ENCODE measurements at regions not wholly inside any gene's neighbourhood (a gene's known extent, or its start where the extent isn't known, plus 50 kb on each side); places are given as distances from the start of the nearest gene placed in this dataset.

DNA sequence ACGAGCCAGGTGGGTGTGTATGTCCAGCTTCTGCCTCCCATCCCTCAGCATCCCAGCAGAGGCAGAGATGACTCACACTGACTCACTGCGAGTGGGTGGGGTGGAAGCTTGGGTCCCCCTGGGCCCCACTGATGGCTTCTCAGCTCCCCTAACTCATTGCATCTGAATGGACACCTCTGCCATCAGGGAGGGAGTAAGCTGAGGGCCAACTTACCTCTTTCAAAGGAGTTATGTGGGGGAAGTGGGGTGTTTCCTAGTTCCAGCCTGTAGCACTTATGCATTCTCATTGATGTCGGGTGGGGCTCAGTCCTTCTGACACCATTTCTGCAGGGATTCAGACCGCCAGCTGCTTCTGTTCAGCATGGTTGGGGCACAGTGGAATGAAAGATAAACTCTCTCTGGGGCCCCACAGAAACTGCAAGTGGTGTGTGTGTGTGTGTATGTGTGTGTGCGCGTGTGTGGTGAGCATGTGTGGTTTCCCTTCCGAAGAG, 1425.8 kb downstream of the TBC1D22A start:
- H3K27me3 ChIP-seq (ENCODE audit: control insufficient read depth, insufficient read depth, low read length): no peaks in the 10 kb centered on the region
- intact Hi-C loops (cut with micrococcal nuclease; ENCODE audit: unreplicated experiment) (no loop called here), in situ Hi-C loops (cut with HindIII; ENCODE audit: low pct_unique_long_range_greater_than_20kb, low sequenced_read_pairs) (no loop called here)
- ATAC-seq (no peak), DNase-seq (ENCODE audit: low read depth, low spot score) (no peak)
- H3K4me1 ChIP-seq (ENCODE audit: control insufficient read depth, insufficient read depth, low read length): no peaks in the 10 kb centered on the region
- ChIA-PET CTCF (no interaction called here), POLR2A (no interaction called here)
- BruUV-seq (replicated peaks): no TSS peak
- H3K9me3 ChIP-seq (ENCODE audit: control insufficient read depth, insufficient read depth, low read depth, low read length): no peaks in the 10 kb centered on the region
- H3K27ac ChIP-seq (ENCODE audit: low read length): no peak overlapping the region
- no peak overlapping the region for H3K4me3 ChIP-seq (ENCODE audit: low read depth in 2 of 2, low read length in 2 of 2)
- no peaks in the 10 kb centered on the region for H3K36me3 ChIP-seq (ENCODE audit: control insufficient read depth, insufficient read depth, low read length)
- no peak for TF ChIP-seq CTCF (IDR thresholded peaks at IDR 0.05)

DNA sequence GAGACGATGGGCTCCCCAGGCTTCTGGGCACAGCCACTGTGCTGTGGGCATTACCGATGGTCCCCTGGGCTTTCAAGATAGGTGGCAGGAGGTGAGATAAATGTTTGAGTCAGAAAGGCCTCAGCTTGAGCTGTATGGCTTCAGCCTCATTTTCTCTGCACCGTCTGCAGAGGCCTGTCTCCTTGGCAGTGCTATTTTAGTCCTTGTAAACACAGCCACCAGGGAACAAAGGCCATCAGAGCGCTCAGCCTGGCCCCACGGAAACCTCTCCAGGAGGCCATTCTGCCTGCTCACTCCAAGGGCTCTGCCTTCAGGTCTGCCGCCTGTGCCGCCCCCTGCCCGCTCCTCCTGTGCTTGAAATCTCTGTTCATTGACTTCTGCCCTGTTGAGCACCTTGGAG, 1424.9 kb downstream of the TBC1D22A start:
- CTCF ChIA-PET: no interaction called here
- Histone ChIP-seq H3K36me3 (ENCODE audit: control insufficient read depth, insufficient read depth, low read length) (no peaks in the 10 kb centered on the region), H3K4me1 (ENCODE audit: control insufficient read depth, insufficient read depth, low read length) (no peaks in the 10 kb centered on the region), H3K9me3 (ENCODE audit: control insufficient read depth, insufficient read depth, low read depth, low read length) (no peaks in the 10 kb centered on the region), H3K4me3 (ENCODE audit: low read depth in 2 of 2, low read length in 2 of 2) (no peak overlapping the region), H3K27me3 (ENCODE audit: control insufficient read depth, insufficient read depth, low read length) (no peaks in the 10 kb centered on the region), H3K27ac (ENCODE audit: low read length) (no peak overlapping the region)
- intact Hi-C loops (cut with micrococcal nuclease; ENCODE audit: unreplicated experiment): no loop called here
- TF ChIP-seq CTCF (IDR thresholded peaks at IDR 0.05) (no peak), TCF7L2 (IDR thresholded peaks at IDR 0.05; ENCODE audit: low read depth, low read length) (no peak), POLR2AphosphoS5 (IDR thresholded peaks at IDR 0.05; ENCODE audit: low read depth, low read length) (no peak), SIN3A (IDR thresholded peaks at IDR 0.05; ENCODE audit: borderline replicate concordance, insufficient read depth, low read depth, low read length) (no peak)
- TF ChIP-seq, protein P1, sequence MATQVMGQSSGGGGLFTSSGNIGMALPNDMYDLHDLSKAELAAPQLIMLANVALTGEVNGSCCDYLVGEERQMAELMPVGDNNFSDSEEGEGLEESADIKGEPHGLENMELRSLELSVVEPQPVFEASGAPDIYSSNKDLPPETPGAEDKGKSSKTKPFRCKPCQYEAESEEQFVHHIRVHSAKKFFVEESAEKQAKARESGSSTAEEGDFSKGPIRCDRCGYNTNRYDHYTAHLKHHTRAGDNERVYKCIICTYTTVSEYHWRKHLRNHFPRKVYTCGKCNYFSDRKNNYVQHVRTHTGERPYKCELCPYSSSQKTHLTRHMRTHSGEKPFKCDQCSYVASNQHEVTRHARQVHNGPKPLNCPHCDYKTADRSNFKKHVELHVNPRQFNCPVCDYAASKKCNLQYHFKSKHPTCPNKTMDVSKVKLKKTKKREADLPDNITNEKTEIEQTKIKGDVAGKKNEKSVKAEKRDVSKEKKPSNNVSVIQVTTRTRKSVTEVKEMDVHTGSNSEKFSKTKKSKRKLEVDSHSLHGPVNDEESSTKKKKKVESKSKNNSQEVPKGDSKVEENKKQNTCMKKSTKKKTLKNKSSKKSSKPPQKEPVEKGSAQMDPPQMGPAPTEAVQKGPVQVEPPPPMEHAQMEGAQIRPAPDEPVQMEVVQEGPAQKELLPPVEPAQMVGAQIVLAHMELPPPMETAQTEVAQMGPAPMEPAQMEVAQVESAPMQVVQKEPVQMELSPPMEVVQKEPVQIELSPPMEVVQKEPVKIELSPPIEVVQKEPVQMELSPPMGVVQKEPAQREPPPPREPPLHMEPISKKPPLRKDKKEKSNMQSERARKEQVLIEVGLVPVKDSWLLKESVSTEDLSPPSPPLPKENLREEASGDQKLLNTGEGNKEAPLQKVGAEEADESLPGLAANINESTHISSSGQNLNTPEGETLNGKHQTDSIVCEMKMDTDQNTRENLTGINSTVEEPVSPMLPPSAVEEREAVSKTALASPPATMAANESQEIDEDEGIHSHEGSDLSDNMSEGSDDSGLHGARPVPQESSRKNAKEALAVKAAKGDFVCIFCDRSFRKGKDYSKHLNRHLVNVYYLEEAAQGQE (IDR thresholded peaks at IDR 0.05; ENCODE audit: insufficient read depth in 1 of 2, low read depth in 2 of 2, low read length in 1 of 2): no peak
- no peak for ATAC-seq
- DNase-seq (ENCODE audit: low read depth, low spot score): no peak
- POLR2A ChIA-PET: no interaction called here
- BruUV-seq (replicated peaks): no TSS peak
- in situ Hi-C loops (cut with HindIII; ENCODE audit: low pct_unique_long_range_greater_than_20kb, low sequenced_read_pairs): no loop called here

Measured in Panc1 (cell line).